NB4 (cell line): ENCODE measurements at regions not wholly inside any gene's neighbourhood (a gene's known extent, or its start where the extent isn't known, plus 50 kb on each side); places are given as distances from the start of the nearest gene placed in this dataset.

Experiments
- CTCF ChIP-seq: IDR thresholded peaks from one replicate; pipeline ENCODE4 v1.5.1; 2012; ENCODE audit warnings: low read depth, low read length
- MAX ChIP-seq: IDR thresholded peaks from 2 replicates; pipeline ENCODE4 v1.6.1; 2011; ENCODE audit warnings: low read depth, low read length
- MYC ChIP-seq: IDR thresholded peaks from 2 replicates; pipeline ENCODE4 v1.6.1; 2011; ENCODE audit warnings: low read depth, low read length
- POLR2A ChIP-seq: IDR thresholded peaks from 2 replicates; pipeline ENCODE4 v1.6.1; 2011; ENCODE audit warnings: mild to moderate bottlenecking; ENCODE audit not compliant: insufficient read length; ENCODE audit errors: extremely low read depth

- TF ChIP-seq CTCF (no peak), MYC (no peak), POLR2A (no peak), MAX (no peak)
Observed at GRCh38 chr7:110105840-110106239, 985.1 kb upstream of the LRRN3 start.
